ENCODE measurements at regions not wholly inside any gene's neighbourhood (a gene's known extent, or its start where the extent isn't known, plus 50 kb on each side); places are given as distances from the start of the nearest gene placed in this dataset.
"Not testable (repeated sequence)": the region's sequence is repeated elsewhere in the genome, so short reads cannot be mapped to it uniquely, and the experiment has no call there.

GRCh38 chr20:29306390-29307072 is 1950.9 kb upstream of the DEFB115 start:
- TF ChIP-seq CTCF (IDR thresholded peaks at IDR 0.05; ENCODE audit: insufficient read depth, low read length) = no peak
- no peak for TF ChIP-seq POLR2AphosphoS5 (IDR thresholded peaks at IDR 0.05; ENCODE audit: low read depth)
- no peak for TF ChIP-seq REST (IDR thresholded peaks at IDR 0.05; ENCODE audit: insufficient replicate concordance, low read depth)
- TF ChIP-seq SPI1 (IDR thresholded peaks at IDR 0.05; ENCODE audit: borderline replicate concordance, low read depth) = no peak
- no peak overlapping the region for H3K4me3 ChIP-seq (replicated peaks; ENCODE audit: insufficient read depth, low read length)
- H3K27me3 ChIP-seq (ENCODE audit: insufficient read depth, poor library complexity, severe bottlenecking) = no peaks in the 10 kb centered on the region
- H3K27ac ChIP-seq (replicated peaks) = no peak overlapping the region
- DNase-seq (ENCODE audit: low read depth in 1 of 2, low spot score in 1 of 2) = no peak

GRCh38 chr20:29307484-29307883 is 1950.0 kb upstream of the DEFB115 start:
- H3K27ac ChIP-seq (replicated peaks); DNase-seq (ENCODE audit: low read depth in 1 of 2, low spot score in 1 of 2); H3K27me3 ChIP-seq (ENCODE audit: insufficient read depth, poor library complexity, severe bottlenecking); H3K4me3 ChIP-seq (replicated peaks; ENCODE audit: insufficient read depth, low read length): not testable (repeated sequence)

- H3K27me3 ChIP-seq (ENCODE audit: insufficient read depth, poor library complexity, severe bottlenecking); H3K4me3 ChIP-seq (replicated peaks; ENCODE audit: insufficient read depth, low read length); H3K27ac ChIP-seq (replicated peaks); DNase-seq (ENCODE audit: low read depth in 1 of 2, low spot score in 1 of 2): not testable (repeated sequence)
These were observed 1948.5 kb upstream of the DEFB115 start for GRCh38 chr20:29308956-29309355.

GRCh38 chr20:29309481-29309880 is 1948.0 kb upstream of the DEFB115 start:
- H3K27me3 ChIP-seq (ENCODE audit: insufficient read depth, poor library complexity, severe bottlenecking); H3K27ac ChIP-seq (replicated peaks); H3K4me3 ChIP-seq (replicated peaks; ENCODE audit: insufficient read depth, low read length); DNase-seq (ENCODE audit: low read depth in 1 of 2, low spot score in 1 of 2): not testable (repeated sequence)

GRCh38 chr20:29311046-29311445 is 1946.4 kb upstream of the DEFB115 start:
- H3K27ac ChIP-seq (replicated peaks); DNase-seq (ENCODE audit: low read depth in 1 of 2, low spot score in 1 of 2); H3K4me3 ChIP-seq (replicated peaks; ENCODE audit: insufficient read depth, low read length); H3K27me3 ChIP-seq (ENCODE audit: insufficient read depth, poor library complexity, severe bottlenecking): not testable (repeated sequence)

GRCh38 chr20:29312679-29313078 is 1944.8 kb upstream of the DEFB115 start:
- DNase-seq (ENCODE audit: low read depth in 1 of 2, low spot score in 1 of 2); H3K4me3 ChIP-seq (replicated peaks; ENCODE audit: insufficient read depth, low read length); H3K27ac ChIP-seq (replicated peaks); H3K27me3 ChIP-seq (ENCODE audit: insufficient read depth, poor library complexity, severe bottlenecking): not testable (repeated sequence)

GRCh38 chr20:29313481-29313880 is 1944.0 kb upstream of the DEFB115 start:
- no peak overlapping the region for H3K27ac ChIP-seq (replicated peaks)
- no peak overlapping the region for H3K4me3 ChIP-seq (replicated peaks; ENCODE audit: insufficient read depth, low read length)
- DNase-seq (ENCODE audit: low read depth in 1 of 2, low spot score in 1 of 2) = no peak
- H3K27me3 ChIP-seq (ENCODE audit: insufficient read depth, poor library complexity, severe bottlenecking) = no peaks in the 10 kb centered on the region
- TF ChIP-seq CTCF (IDR thresholded peaks at IDR 0.05; ENCODE audit: insufficient read depth, low read length) = no peak
- TF ChIP-seq GABPA (IDR thresholded peaks at IDR 0.05; ENCODE audit: low read depth) = no peak
- no peak for TF ChIP-seq REST (IDR thresholded peaks at IDR 0.05; ENCODE audit: insufficient replicate concordance, low read depth)
- no peak for TF ChIP-seq SPI1 (IDR thresholded peaks at IDR 0.05; ENCODE audit: borderline replicate concordance, low read depth)
- TF ChIP-seq POLR2AphosphoS5 (IDR thresholded peaks at IDR 0.05; ENCODE audit: low read depth) = no peak

Data from HL-60 (cell line).